ENCODE measurements at regions not wholly inside any gene's neighbourhood (a gene's known extent, or its start where the extent isn't known, plus 50 kb on each side); places are given as distances from the start of the nearest gene placed in this dataset.

DNA sequence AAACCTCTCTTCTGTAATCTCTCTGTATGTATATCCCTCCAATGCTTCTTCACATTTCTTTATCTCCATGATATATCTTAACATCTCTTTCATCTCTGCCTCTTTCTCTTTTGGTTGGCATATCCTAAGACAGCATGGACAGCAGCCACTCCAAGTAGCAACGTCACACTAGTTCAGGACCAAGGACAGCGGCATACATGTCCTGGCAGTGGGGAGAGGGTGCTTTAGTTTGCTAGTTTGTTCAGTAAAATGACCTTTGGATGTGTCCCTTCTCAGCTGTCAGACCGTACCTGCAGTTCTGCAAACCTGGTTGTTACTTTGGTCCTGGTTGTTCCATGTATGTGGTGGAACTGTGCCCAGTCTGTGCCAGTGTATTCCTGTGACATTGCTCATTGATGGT is 225.6 kb upstream of the ROPN1 start:
- H3K27me3 ChIP-seq = no peaks in the 10 kb centered on the region
- no peak overlapping the region for H3K4me3 ChIP-seq
- TF ChIP-seq CTCF (IDR thresholded peaks at IDR 0.05) (no peak), EP300 (IDR thresholded peaks at IDR 0.05) (no peak), POLR2A (IDR thresholded peaks at IDR 0.05) (no peak)
- H3K9me3 ChIP-seq = no peaks in the 10 kb centered on the region
- no peaks in the 10 kb centered on the region for H3K36me3 ChIP-seq
- intact Hi-C loops (cut with DNase I) = no loop called here
- peak in 4 of 5 donors; percentile 19 to 41 (median 36) for DNase-seq
- H3K27ac ChIP-seq = no peak overlapping the region
- H3K4me1 ChIP-seq (ENCODE audit: insufficient read depth) = no peaks in the 10 kb centered on the region
- WGBS, 3 donors = 8 to 9% (median 8%) methylated on average over 3 of the region's 3 CpGs

- 69 to 75% (median 72%) methylated on average over 2 of the region's 2 CpGs for WGBS, 3 donors
These were observed 229.5 kb upstream of the ROPN1 start for GRCh38 chr3:124221422-124221821.

GRCh38 chr3:124223853-124224252 is 231.9 kb upstream of the ROPN1 start:
- Histone ChIP-seq H3K36me3 (no peaks in the 10 kb centered on the region), H3K9me3 (peaks cover 0 to 4% of the 10 kb centered on the region in 2 donors), H3K4me1 (ENCODE audit: insufficient read depth) (no peaks in the 10 kb centered on the region), H3K4me3 (no peak overlapping the region), H3K27ac (no peak overlapping the region), H3K27me3 (no peaks in the 10 kb centered on the region)
- intact Hi-C loops (cut with DNase I) = no loop called here
- WGBS, 3 donors = 81 to 91% (median 87%) methylated on average over 3 of the region's 3 CpGs
- no peak for TF ChIP-seq POLR2A (IDR thresholded peaks at IDR 0.05)
- TF ChIP-seq EP300 (IDR thresholded peaks at IDR 0.05) = no peak
- TF ChIP-seq CTCF (IDR thresholded peaks at IDR 0.05) = no peak
- DNase-seq = no peak

More at GRCh38 chr3:124221422-124221821, 229.5 kb upstream of the ROPN1 start:
- no peak for DNase-seq
- Histone ChIP-seq H3K27ac (no peak overlapping the region), H3K36me3 (no peaks in the 10 kb centered on the region), H3K27me3 (no peaks in the 10 kb centered on the region), H3K4me1 (ENCODE audit: insufficient read depth) (no peaks in the 10 kb centered on the region), H3K4me3 (no peak overlapping the region), H3K9me3 (no peaks in the 10 kb centered on the region)
- intact Hi-C loops (cut with DNase I) = no loop called here
- TF ChIP-seq EP300 (IDR thresholded peaks at IDR 0.05) = no peak
- no peak for TF ChIP-seq CTCF (IDR thresholded peaks at IDR 0.05)
- no peak for TF ChIP-seq POLR2A (IDR thresholded peaks at IDR 0.05)

GRCh38 chr3:124227150-124227630 is 235.3 kb upstream of the ROPN1 start:
- no peaks in the 10 kb centered on the region for H3K4me1 ChIP-seq (ENCODE audit: insufficient read depth)
- H3K27me3 ChIP-seq = no peaks in the 10 kb centered on the region
- no peak for TF ChIP-seq EP300 (IDR thresholded peaks at IDR 0.05)
- 88 to 98% (median 92%) methylated on average over 1 of the region's 1 CpG for WGBS, 3 donors
- H3K4me3 ChIP-seq = no peak overlapping the region
- peaks cover 0 to 4% of the 10 kb centered on the region in 2 donors for H3K9me3 ChIP-seq
- DNase-seq = no peak
- H3K27ac ChIP-seq = no peak overlapping the region
- H3K36me3 ChIP-seq = no peaks in the 10 kb centered on the region
- intact Hi-C loops (cut with DNase I) = no loop called here

DNA sequence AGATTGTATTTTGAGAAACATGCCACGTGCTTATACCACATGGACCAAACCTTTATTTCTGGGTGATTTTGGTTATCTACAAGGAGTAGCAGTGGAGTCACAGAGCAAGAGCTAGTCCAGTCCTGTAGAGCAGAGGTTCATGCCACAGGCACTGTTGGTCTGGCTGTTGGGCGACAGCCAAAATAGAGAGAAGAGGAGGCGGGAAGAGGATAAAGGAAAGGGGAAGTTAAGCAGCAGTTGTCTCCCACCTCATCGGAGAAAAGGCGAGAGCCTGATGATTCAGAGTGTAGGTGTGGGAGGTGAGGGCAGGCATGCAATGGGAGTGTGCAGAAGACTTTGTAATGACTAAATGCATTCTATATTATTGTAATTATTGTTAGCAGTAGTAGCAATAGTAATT is 237.5 kb upstream of the ROPN1 start:
- no peak for DNase-seq
- 63 to 75% (median 66%) methylated on average over 5 of the region's 5 CpGs for WGBS, 3 donors
- H3K9me3 ChIP-seq = peaks cover 0 to 4% of the 10 kb centered on the region in 2 donors
- intact Hi-C loops (cut with DNase I) = no loop called here
- no peaks in the 10 kb centered on the region for H3K4me1 ChIP-seq (ENCODE audit: insufficient read depth)
- no peaks in the 10 kb centered on the region for H3K27me3 ChIP-seq
- TF ChIP-seq POLR2A (IDR thresholded peaks at IDR 0.05) (no peak), CTCF (IDR thresholded peaks at IDR 0.05) (no peak), EP300 (IDR thresholded peaks at IDR 0.05) (no peak)
- no peaks in the 10 kb centered on the region for H3K36me3 ChIP-seq
- no peak overlapping the region for H3K4me3 ChIP-seq
- no peak overlapping the region for H3K27ac ChIP-seq
